H1 (cell line): ENCODE measurements at regions not wholly inside any gene's neighbourhood (a gene's known extent, or its start where the extent isn't known, plus 50 kb on each side); places are given as distances from the start of the nearest gene placed in this dataset.

ENCODE experiments used
- CTCF ChIA-PET: fragments of 300-600 bp; sonication (Branson Sonifier 250); formaldehyde crosslinking; loops from one replicate; lab custom pipeline; 2021; ENCODE audit not compliant: partially characterized antibody; lab: Charles Lee
- POLR2A ChIA-PET: fragments of 300-600 bp; sonication (Branson Sonifier 250); formaldehyde crosslinking; loops from one replicate; lab custom pipeline; 2021; ENCODE audit warnings: inconsistent platforms; ENCODE audit not compliant: partially characterized antibody; lab: Charles Lee
- DNase-seq, 2 experiments: peaks; one replicate each; pipeline versions ENCODE4 v3.0.0 to v3.0.0-alpha.2; 2010 to 2022; ENCODE audit warnings: low spot score in 2 of 2, low read depth in 1 of 2, mixed read lengths in 1 of 2
- FAIRE-seq: peaks from 2 replicates; lab custom pipeline; 2011; peaks lifted over from hg19 to GRCh38; lab: Jason Lieb, UNC
- H2AFZ ChIP-seq: 2 replicates; pipeline ENCODE4 v1.8.1; 2012; ENCODE audit warnings: low read length, inconsistent platforms
- H2AK5ac ChIP-seq: 2 replicates; pipeline ENCODE4 v1.6.1; 2013; ENCODE audit warnings: low read depth, low read length
- H2BK120ac ChIP-seq: replicated peaks from 2 replicates; pipeline ENCODE3; 2013; ENCODE audit warnings: low read depth, low read length, inconsistent platforms
- H2BK12ac ChIP-seq: 2 replicates; pipeline ENCODE4 v1.6.1; 2013; ENCODE audit warnings: low read depth, low read length
- H2BK15ac ChIP-seq: 2 replicates; pipeline ENCODE4 v1.6.1; 2013; ENCODE audit warnings: low read length
- H2BK20ac ChIP-seq: 2 replicates; pipeline ENCODE4 v1.6.1; 2013; ENCODE audit warnings: low read length
- H2BK5ac ChIP-seq: 2 replicates; pipeline ENCODE4 v1.6.1; 2013; ENCODE audit warnings: low read depth, low read length
- H3K14ac ChIP-seq: 2 replicates; pipeline ENCODE4 v1.6.1; 2013; ENCODE audit warnings: inconsistent platforms; ENCODE audit not compliant: insufficient read length
- H3K18ac ChIP-seq: 2 replicates; pipeline ENCODE4 v1.6.1; 2013; ENCODE audit warnings: low read length; ENCODE audit errors: extremely low read depth
- H3K23ac ChIP-seq: 2 replicates; pipeline ENCODE4 v1.6.1; 2013; ENCODE audit warnings: inconsistent platforms; ENCODE audit not compliant: insufficient read length
- H3K23me2 ChIP-seq: 2 replicates; pipeline ENCODE4 v1.6.1; 2013; ENCODE audit warnings: low read depth, low read length
- H3K27ac ChIP-seq: 2 replicates; pipeline ENCODE4 v1.6.1; 2011; ENCODE audit warnings: low read depth, low read length, inconsistent platforms
- H3K27me3 ChIP-seq, 4 experiments: replicated peaks in 1 of 4; 1 replicate in 1 of 4; 2 replicates in 3 of 4; pipeline versions ENCODE4 v1.6.1 to v1.8.1; 2011 to 2013; ENCODE audit warnings: low read length in 3 of 4, mild to moderate bottlenecking in 3 of 4, inconsistent platforms in 2 of 4, mixed read lengths in 2 of 4, moderate library complexity in 1 of 4; ENCODE audit not compliant: control insufficient read depth in 3 of 4, insufficient read depth in 3 of 4; ENCODE audit errors: extremely low read depth in 1 of 4
- H3K36me3 ChIP-seq, 4 experiments: 2 replicates each; pipeline versions ENCODE4 v1.6.1 to v1.8.1; 2011 to 2013; ENCODE audit warnings: mild to moderate bottlenecking in 4 of 4, low read length in 3 of 4, moderate library complexity in 2 of 4, control low read depth in 1 of 4, inconsistent platforms in 1 of 4; ENCODE audit not compliant: insufficient read depth in 4 of 4, control insufficient read depth in 2 of 4
- H3K4ac ChIP-seq: replicated peaks from 2 replicates; pipeline ENCODE3; 2013; ENCODE audit warnings: low read length, low read depth, mixed read lengths, inconsistent platforms; ENCODE audit not compliant: insufficient read length
- H3K4me1 ChIP-seq, 4 experiments: replicated peaks in 1 of 4; 1 replicate in 1 of 4; 2 replicates in 3 of 4; pipeline versions ENCODE4 v1.6.1 to v1.8.1; 2011 to 2013; ENCODE audit warnings: low read length in 3 of 4, inconsistent platforms in 2 of 4, mixed read lengths in 1 of 4; ENCODE audit not compliant: insufficient read depth in 4 of 4, control insufficient read depth in 3 of 4
- H3K4me2 ChIP-seq, 2 experiments: 2 replicates each; pipeline versions ENCODE4 v1.6.1 to v1.8.1; 2011 to 2013; ENCODE audit warnings: low read depth in 2 of 2, low read length in 2 of 2, control low read depth in 1 of 2, inconsistent platforms in 1 of 2, mild to moderate bottlenecking in 1 of 2; ENCODE audit not compliant: insufficient read depth in 1 of 2
- H3K4me3 ChIP-seq, 4 experiments: fragments of 200-600, 300-600 bp in 1 of 4; sonication (generic), shearing (Covaris generic), sonication (Bioruptor Twin) in 1 of 4; 2 replicates each; pipeline versions ENCODE4 v1.5.1 to v1.8.1; 2011 to 2016; ENCODE audit warnings: low read length in 4 of 4, low read depth in 3 of 4, control low read depth in 2 of 4, inconsistent platforms in 2 of 4, mild to moderate bottlenecking in 2 of 4, mixed read lengths in 1 of 4, moderate library complexity in 1 of 4; ENCODE audit not compliant: insufficient read depth in 2 of 4; ENCODE audit errors: extremely low read depth in 1 of 4
- H3K56ac ChIP-seq: replicated peaks from 2 replicates; pipeline ENCODE3; 2013; ENCODE audit warnings: low read depth, mild to moderate bottlenecking, mixed read lengths, low read length, inconsistent platforms; ENCODE audit not compliant: insufficient read length
- H3K79me1 ChIP-seq: 2 replicates; pipeline ENCODE4 v1.6.1; 2013; ENCODE audit warnings: low read depth, low read length, control low read depth
- H3K79me2 ChIP-seq, 2 experiments: 2 replicates each; pipeline versions ENCODE4 v1.6.1 to v1.8.1; 2012 to 2013; ENCODE audit warnings: low read length in 2 of 2, mild to moderate bottlenecking in 2 of 2, inconsistent platforms in 1 of 2; ENCODE audit not compliant: insufficient read depth in 2 of 2, control insufficient read depth in 1 of 2
- H3K9ac ChIP-seq, 4 experiments: replicated peaks in 1 of 4; 1 replicate in 1 of 4; 2 replicates in 3 of 4; pipeline versions ENCODE4 v1.6.1 to v1.8.1; 2011 to 2013; ENCODE audit warnings: low read depth in 3 of 4, low read length in 3 of 4, control low read depth in 2 of 4, mild to moderate bottlenecking in 2 of 4, moderate library complexity in 2 of 4, inconsistent platforms in 1 of 4; ENCODE audit errors: extremely low read depth in 1 of 4
- H3K9me3 ChIP-seq, 2 experiments: 2 replicates each; pipeline versions ENCODE4 v1.6.1 to v1.8.1; 2012 to 2013; ENCODE audit warnings: mild to moderate bottlenecking in 2 of 2, moderate library complexity in 2 of 2, control low read depth in 1 of 2, inconsistent platforms in 1 of 2, low read depth in 1 of 2, low read length in 1 of 2, mixed read lengths in 1 of 2; ENCODE audit not compliant: insufficient read depth in 2 of 2
- H4K20me1 ChIP-seq, 2 experiments: replicated peaks in 1 of 2; 2 replicates each; pipeline versions ENCODE3 to v1.8.1; 2011 to 2013; ENCODE audit warnings: inconsistent platforms in 2 of 2, low read length in 2 of 2, mild to moderate bottlenecking in 1 of 2; ENCODE audit not compliant: insufficient read depth in 2 of 2, control insufficient read depth in 1 of 2
- H4K5ac ChIP-seq: 2 replicates; pipeline ENCODE4 v1.6.1; 2013; ENCODE audit warnings: low read length, low read depth, mixed read lengths, inconsistent platforms; ENCODE audit not compliant: insufficient read length
- H4K8ac ChIP-seq: 2 replicates; pipeline ENCODE4 v1.8.0; 2013; ENCODE audit warnings: mild to moderate bottlenecking, moderate library complexity, low read length, inconsistent platforms; ENCODE audit not compliant: insufficient read depth; ENCODE audit errors: extremely low read depth
- H4K91ac ChIP-seq: replicated peaks from 2 replicates; pipeline ENCODE3; 2013; ENCODE audit warnings: low read length, mixed read lengths, inconsistent platforms; ENCODE audit not compliant: insufficient read length
- FOSL1 ChIP-seq: IDR thresholded peaks from 2 replicates; pipeline ENCODE4 v1.6.1; 2011; ENCODE audit warnings: mild to moderate bottlenecking, low read depth, low read length, moderate library complexity; ENCODE audit not compliant: insufficient read depth
- YY1 ChIP-seq: IDR thresholded peaks from 2 replicates; pipeline ENCODE4 v1.6.1; 2011; ENCODE audit warnings: low read depth, mild to moderate bottlenecking, low read length
- WGBS, 2 experiments: shearing (Covaris generic) in 1 of 2; methylation state at CpG; one replicate each; pipeline versions ENCODE4 v1.1.6 to v1.1.7; 2013 to 2015; ENCODE audit warnings: low lambda C conversion rate in 2 of 2, mixed read lengths in 2 of 2, inconsistent platforms in 1 of 2, low coverage in 1 of 2, missing lambda C conversion rate in 1 of 2; ENCODE audit not compliant: insufficient replicate concordance in 2 of 2, insufficient coverage in 1 of 2, insufficient read length in 1 of 2; ENCODE audit errors: extremely low coverage in 1 of 2, missing lambda C conversion rate in 1 of 2; 5-methylcytosine and 5-hydroxymethylcytosine counted together

DNA sequence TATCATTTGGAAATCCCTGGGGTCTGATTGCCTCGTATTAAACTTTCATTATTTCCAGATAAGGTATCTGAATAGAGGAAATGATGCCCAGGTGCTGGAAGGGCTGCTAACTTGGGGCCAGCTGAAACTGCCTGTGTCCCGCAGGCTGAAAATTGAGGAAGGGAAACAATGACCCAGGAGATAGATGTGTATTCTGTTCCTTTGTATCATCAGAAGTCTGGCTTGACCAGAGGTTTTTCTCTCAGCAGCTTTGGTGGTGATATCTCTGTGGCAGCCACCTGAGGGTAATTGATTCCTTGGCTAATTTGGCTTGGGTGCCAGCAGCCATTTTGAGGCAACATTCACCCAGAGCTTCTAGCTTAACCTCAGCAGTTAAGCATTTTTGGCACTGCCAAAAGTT, 90.0 kb upstream of the STT3B start:
- H3K79me2 ChIP-seq: no peaks in the 10 kb centered on the region
- H3K27ac ChIP-seq: no peak overlapping the region
- H3K4me2 ChIP-seq: no peak overlapping the region
- H2AFZ ChIP-seq: 0 out of 2 replicates have a peak overlapping the region, but pooled peaks have one; percentile 37
- H3K9ac ChIP-seq: no peak overlapping the region
- H3K23ac ChIP-seq: no peak overlapping the region
- no peak overlapping the region for H3K4me3 ChIP-seq
- no peak overlapping the region for H3K4ac ChIP-seq
- H2BK15ac ChIP-seq: no peak overlapping the region
- H3K23me2 ChIP-seq: no peaks in the 10 kb centered on the region
- 0 out of 2 replicates have a peak, but pooled peaks have one; percentile 9 for TF ChIP-seq YY1
- no peak for TF ChIP-seq FOSL1
- TF ChIP-seq, all 59 proteins: peak for 1
- Histone ChIP-seq H2BK5ac (no peak overlapping the region), H3K14ac (no peak overlapping the region), H2BK12ac (no peak overlapping the region), H3K36me3 (no peaks in the 10 kb centered on the region), H4K5ac (no peak overlapping the region), H3K18ac (no peak overlapping the region), H3K79me1 (no peaks in the 10 kb centered on the region), H2BK120ac (no peak overlapping the region), H3K9me3 (0 out of 4 replicates have a peak, but pooled peaks cover 0 to under 1% of the 10 kb centered on the region in 2 experiments), H3K4me1 (peaks cover 0 to 6% (median 0%) of the 10 kb centered on the region in 4 experiments; a peak in 2 of 7 replicates), H2AK5ac (no peak overlapping the region), H3K56ac (no peak overlapping the region), H4K20me1 (no peaks in the 10 kb centered on the region), H4K91ac (no peak overlapping the region), H4K8ac (no peak overlapping the region), H3K27me3 (no peaks in the 10 kb centered on the region; a peak in 1 of 7 replicates), H2BK20ac (no peak overlapping the region)
- WGBS, 2 experiments: 83% methylated on average over 2 of the region's 2 CpGs; no CpG with 5 or more reads in 1 of the 2 experiments
- no peak for DNase-seq
- no peak for FAIRE-seq
- CTCF ChIA-PET: interaction anchor here (0.9 to 1.0 kb wide), 2 partner anchors 11 to 53 kb away, joined by 3 to 4 read pairs; no protein-coding TSS in a partner anchor
- POLR2A ChIA-PET: interaction anchor here (1.1 kb wide), 1 partner anchor 90 kb away, joined by 3 read pairs; the partner anchor contains the start of gene STT3B
